Breast epithelium (tissue), 3 donors: ENCODE measurements at regions not wholly inside any gene's neighbourhood (a gene's known extent, or its start where the extent isn't known, plus 50 kb on each side); places are given as distances from the start of the nearest gene placed in this dataset.

ENCODE experiments used
- POLR2A ChIP-seq: fragments of 450-650 bp; IDR thresholded peaks from one replicate; pipeline ENCODE4 v1.6.1; 2016; ENCODE audit warnings: antibody characterized with exemption, mild to moderate bottlenecking, moderate library complexity
- POLR2AphosphoS5 ChIP-seq, 3 donors: sonication (generic); formaldehyde crosslinking; IDR thresholded peaks; one replicate each; pipeline ENCODE4 v1.6.1; 2017; ENCODE audit warnings: antibody characterized with exemption in 3 of 3
- TF ChIP-seq, protein P1 (sequence below), 3 donors: fragments of 450-650 bp; IDR thresholded peaks; one replicate each; pipeline ENCODE4 v1.5.1; 2016 to 2017; ENCODE audit warnings: antibody characterized with exemption in 3 of 3, mild to moderate bottlenecking in 3 of 3, moderate library complexity in 3 of 3

DNA sequence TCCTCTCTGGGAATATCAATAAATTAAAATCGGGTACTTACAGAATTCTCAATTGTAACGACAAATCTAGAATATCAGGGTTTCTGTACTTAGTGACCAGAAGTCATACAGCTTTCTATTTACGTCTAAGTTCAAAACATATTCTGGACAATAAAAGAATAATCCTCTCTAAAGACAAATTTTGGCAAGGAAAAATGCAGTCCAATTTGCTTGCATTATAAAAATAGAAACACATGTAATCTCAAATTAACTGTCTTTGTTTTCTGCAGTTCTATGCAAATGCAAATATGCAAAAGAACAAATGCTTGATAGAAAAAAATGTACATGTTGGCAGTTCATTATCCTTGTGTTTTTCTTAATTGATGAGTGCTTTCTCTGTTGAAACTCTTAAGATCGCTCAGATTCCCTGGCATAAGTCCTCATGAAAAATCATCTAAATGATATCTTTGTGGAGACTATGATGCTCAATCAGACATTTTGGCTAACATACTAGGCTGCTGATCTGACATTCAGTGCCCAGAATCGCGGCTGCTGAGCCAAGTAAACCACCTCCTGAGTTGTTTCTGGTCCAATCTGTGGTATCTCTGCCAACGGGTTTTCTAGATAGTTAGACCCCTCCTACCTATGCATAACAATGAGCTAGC is 990.1 kb upstream of the C9orf72 start:
- no peak for TF ChIP-seq POLR2AphosphoS5 (IDR thresholded peaks at IDR 0.05)
- TF ChIP-seq, protein P1, sequence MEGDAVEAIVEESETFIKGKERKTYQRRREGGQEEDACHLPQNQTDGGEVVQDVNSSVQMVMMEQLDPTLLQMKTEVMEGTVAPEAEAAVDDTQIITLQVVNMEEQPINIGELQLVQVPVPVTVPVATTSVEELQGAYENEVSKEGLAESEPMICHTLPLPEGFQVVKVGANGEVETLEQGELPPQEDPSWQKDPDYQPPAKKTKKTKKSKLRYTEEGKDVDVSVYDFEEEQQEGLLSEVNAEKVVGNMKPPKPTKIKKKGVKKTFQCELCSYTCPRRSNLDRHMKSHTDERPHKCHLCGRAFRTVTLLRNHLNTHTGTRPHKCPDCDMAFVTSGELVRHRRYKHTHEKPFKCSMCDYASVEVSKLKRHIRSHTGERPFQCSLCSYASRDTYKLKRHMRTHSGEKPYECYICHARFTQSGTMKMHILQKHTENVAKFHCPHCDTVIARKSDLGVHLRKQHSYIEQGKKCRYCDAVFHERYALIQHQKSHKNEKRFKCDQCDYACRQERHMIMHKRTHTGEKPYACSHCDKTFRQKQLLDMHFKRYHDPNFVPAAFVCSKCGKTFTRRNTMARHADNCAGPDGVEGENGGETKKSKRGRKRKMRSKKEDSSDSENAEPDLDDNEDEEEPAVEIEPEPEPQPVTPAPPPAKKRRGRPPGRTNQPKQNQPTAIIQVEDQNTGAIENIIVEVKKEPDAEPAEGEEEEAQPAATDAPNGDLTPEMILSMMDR (IDR thresholded peaks at IDR 0.05) = no peak
- no peak for TF ChIP-seq POLR2A
